B cell (primary cell): ENCODE measurements at regions not wholly inside any gene's neighbourhood (a gene's known extent, or its start where the extent isn't known, plus 50 kb on each side); places are given as distances from the start of the nearest gene placed in this dataset.

Experiments used
- ATAC-seq: fragments of 200-7000 bp; cut with Tn5 transposase; one replicate; pipeline ENCODE4 v1.10.0; 2021; ENCODE audit warnings: low read depth, mild to moderate bottlenecking, moderate number of reproducible peaks, moderate library complexity
- CTCF ChIA-PET: fragments of 350-600 bp; sonication (Branson Sonifier 250); formaldehyde crosslinking; loops from one replicate; lab custom pipeline; 2021; ENCODE audit warnings: antibody characterized with exemption, inconsistent platforms; lab: Charles Lee
- POLR2A ChIA-PET: fragments of 350-600 bp; sonication (Branson Sonifier 250); formaldehyde crosslinking; loops from one replicate; lab custom pipeline; 2021; ENCODE audit warnings: antibody characterized with exemption; lab: Charles Lee
- DNase-seq: peaks from one replicate; pipeline ENCODE4 v3.0.0; 2013
- H2AFZ ChIP-seq: 2 replicates; pipeline ENCODE4 v1.6.1; 2012; ENCODE audit warnings: mild to moderate bottlenecking, low read depth, low read length; ENCODE audit not compliant: insufficient read depth, poor library complexity, severe bottlenecking
- H3K27ac ChIP-seq, 2 donors: 1 replicate in 1 of 2; 2 replicates in 1 of 2; pipeline ENCODE4 v1.5.1; 2012 to 2013; ENCODE audit warnings: low read length in 2 of 2, mild to moderate bottlenecking in 2 of 2, moderate library complexity in 1 of 2
- H3K27me3 ChIP-seq, 4 experiments: fragments of 200-600 bp in 1 of 4; sonication (generic) in 1 of 4; replicated peaks in 1 of 4; 1 replicate in 2 of 4; 2 replicates in 2 of 4; pipeline versions ENCODE4 v1.6.1 to v1.7.0; 2013 to 2016; ENCODE audit warnings: low read length in 3 of 4, mild to moderate bottlenecking in 2 of 4, mixed read lengths in 1 of 4, moderate library complexity in 1 of 4; ENCODE audit not compliant: insufficient read depth in 4 of 4, control insufficient read depth in 3 of 4; ENCODE audit errors: control extremely low read depth in 1 of 4
- H3K36me3 ChIP-seq, 2 experiments: replicated peaks in 1 of 2; 1 replicate in 1 of 2; 2 replicates in 1 of 2; pipeline versions ENCODE4 v1.6.1 to v1.7.1; 2013; ENCODE audit warnings: low read length in 1 of 2; ENCODE audit not compliant: insufficient read depth in 2 of 2, control insufficient read depth in 1 of 2; ENCODE audit errors: control extremely low read depth in 1 of 2, extremely low read depth in 1 of 2
- H3K4me1 ChIP-seq, 2 donors: fragments of 200-600 bp in 1 of 2; sonication (generic) in 1 of 2; 1 replicate in 1 of 2; 2 replicates in 1 of 2; pipeline versions ENCODE4 v1.5.1 to v1.6.1; 2013 to 2017; ENCODE audit warnings: low read length in 2 of 2; ENCODE audit not compliant: control insufficient read depth in 2 of 2, insufficient read depth in 2 of 2
- H3K4me2 ChIP-seq: replicated peaks from 2 replicates; pipeline ENCODE3; 2012; ENCODE audit warnings: mild to moderate bottlenecking, low read depth, low read length; ENCODE audit not compliant: poor library complexity, severe bottlenecking
- H3K4me3 ChIP-seq, 5 experiments: fragments of 200-600 bp in 1 of 5; sonication (generic) in 1 of 5; 1 replicate in 3 of 5; 2 replicates in 2 of 5; pipeline versions ENCODE4 v1.5.1 to v1.7.0; 2011 to 2016; ENCODE audit warnings: low read length in 4 of 5, mild to moderate bottlenecking in 4 of 5, low read depth in 2 of 5, control low read depth in 1 of 5, moderate library complexity in 1 of 5; ENCODE audit not compliant: insufficient read depth in 1 of 5; ENCODE audit errors: control extremely low read depth in 1 of 5, extremely low read depth in 1 of 5
- H3K79me2 ChIP-seq: fragments of 200-600 bp; sonication (generic); one replicate; pipeline ENCODE4 v1.6.0; 2016; ENCODE audit warnings: low read length; ENCODE audit not compliant: control insufficient read depth, insufficient read depth
- H3K9ac ChIP-seq: fragments of 200-600 bp; sonication (generic); 2 replicates; pipeline ENCODE4 v1.6.1; 2017; ENCODE audit warnings: mild to moderate bottlenecking, low read length, moderate library complexity
- H3K9me3 ChIP-seq, 3 donors: one replicate each; pipeline versions ENCODE4 v1.6.1 to v1.7.1; 2013; ENCODE audit warnings: low read length in 2 of 3; ENCODE audit not compliant: control insufficient read depth in 2 of 3, insufficient read depth in 1 of 3; ENCODE audit errors: control extremely low read depth in 1 of 3
- H4K20me1 ChIP-seq: 2 replicates; pipeline ENCODE4 v1.6.0; 2012; ENCODE audit warnings: mild to moderate bottlenecking, low read length; ENCODE audit not compliant: insufficient read depth, control insufficient read depth, poor library complexity, severe bottlenecking
- H3K27ac Mint-ChIP-seq: one replicate; pipeline ENCODE4 v1.8.0; 2021; ENCODE audit warnings: mixed read lengths
- H3K27me3 Mint-ChIP-seq: one replicate; pipeline ENCODE4 v1.8.0; 2021; ENCODE audit warnings: mixed read lengths
- H3K4me1 Mint-ChIP-seq: one replicate; pipeline ENCODE4 v1.8.0; 2021; ENCODE audit warnings: mixed read lengths
- H3K4me3 Mint-ChIP-seq: one replicate; pipeline ENCODE4 v1.8.0; 2021; ENCODE audit warnings: mixed read lengths
- H3K9me3 Mint-ChIP-seq: one replicate; pipeline ENCODE4 v1.8.0; 2022; ENCODE audit warnings: mixed read lengths; ENCODE audit not compliant: insufficient read depth
- EZH2 ChIP-seq: IDR thresholded peaks from 2 replicates; pipeline ENCODE4 v1.6.1; 2012; ENCODE audit warnings: borderline replicate concordance, low read depth, mild to moderate bottlenecking, moderate library complexity, low read length; ENCODE audit not compliant: insufficient read depth, poor library complexity, severe bottlenecking
- WGBS: methylation state at CpG from one replicate; pipeline ENCODE4 v1.1.5; 2013; ENCODE audit warnings: missing lambda C conversion rate; ENCODE audit not compliant: insufficient coverage; 5-methylcytosine and 5-hydroxymethylcytosine counted together
- intact Hi-C: fragments of 100-400 bp; cut with micrococcal nuclease; formaldehyde crosslinking; loops from one replicate; pipeline ENCODE4 v1.10.0; 2022
- TF ChIP-seq, protein P1 (sequence below): fragments of 200-600 bp; IDR thresholded peaks from one replicate; pipeline ENCODE4 v1.8.0; 2022; ENCODE audit warnings: antibody characterized with exemption, mild to moderate bottlenecking

DNA sequence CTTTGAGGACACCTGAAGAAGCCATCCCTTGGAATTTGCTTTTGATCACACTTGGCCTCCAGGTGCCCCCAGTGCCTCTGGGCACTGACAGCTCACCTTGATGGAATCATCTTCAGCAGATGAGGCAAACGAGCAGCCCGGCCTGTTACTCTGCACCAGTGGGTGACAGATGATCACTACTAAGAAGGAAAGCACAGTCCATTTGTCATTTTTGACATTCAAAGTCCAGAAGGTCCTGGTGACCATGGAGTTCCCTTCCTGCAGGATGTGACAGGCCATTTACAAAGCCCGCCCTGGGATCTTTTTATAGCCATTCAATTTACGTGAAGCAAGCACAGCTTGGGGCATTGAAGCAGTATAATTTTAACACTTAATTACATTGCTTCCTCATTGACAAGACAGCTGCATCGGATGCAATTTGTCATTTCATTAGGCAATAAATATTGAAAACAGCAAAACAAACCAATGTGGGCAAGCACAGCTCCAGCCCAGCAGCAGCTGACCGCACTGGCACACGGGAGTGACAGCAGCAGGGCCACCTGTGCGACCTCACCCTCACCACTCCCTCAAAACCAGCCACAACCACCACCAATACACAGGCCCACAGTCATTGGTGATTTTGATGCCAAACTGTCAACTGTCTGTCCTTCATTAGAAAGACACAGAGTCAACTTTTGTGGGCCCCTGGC is 76.0 kb upstream of the SLC66A3 start:
- intact Hi-C loops: no loop called here
- Histone ChIP-seq H3K4me1 (no peaks in the 10 kb centered on the region), H3K27ac (no peak overlapping the region), H3K79me2 (no peaks in the 10 kb centered on the region), H3K9me3 (peaks cover 0 to 6% (median 0%) of the 10 kb centered on the region in 3 donors), H3K4me2 (no peak overlapping the region), H3K9ac (no peak overlapping the region), H3K27me3 (peaks cover 0 to 6% (median 0%) of the 10 kb centered on the region in 4 experiments), H2AFZ (no peak overlapping the region), H3K4me3 (no peak overlapping the region), H4K20me1 (no peaks in the 10 kb centered on the region), H3K36me3 (no peaks in the 10 kb centered on the region)
- TF ChIP-seq, protein P1, sequence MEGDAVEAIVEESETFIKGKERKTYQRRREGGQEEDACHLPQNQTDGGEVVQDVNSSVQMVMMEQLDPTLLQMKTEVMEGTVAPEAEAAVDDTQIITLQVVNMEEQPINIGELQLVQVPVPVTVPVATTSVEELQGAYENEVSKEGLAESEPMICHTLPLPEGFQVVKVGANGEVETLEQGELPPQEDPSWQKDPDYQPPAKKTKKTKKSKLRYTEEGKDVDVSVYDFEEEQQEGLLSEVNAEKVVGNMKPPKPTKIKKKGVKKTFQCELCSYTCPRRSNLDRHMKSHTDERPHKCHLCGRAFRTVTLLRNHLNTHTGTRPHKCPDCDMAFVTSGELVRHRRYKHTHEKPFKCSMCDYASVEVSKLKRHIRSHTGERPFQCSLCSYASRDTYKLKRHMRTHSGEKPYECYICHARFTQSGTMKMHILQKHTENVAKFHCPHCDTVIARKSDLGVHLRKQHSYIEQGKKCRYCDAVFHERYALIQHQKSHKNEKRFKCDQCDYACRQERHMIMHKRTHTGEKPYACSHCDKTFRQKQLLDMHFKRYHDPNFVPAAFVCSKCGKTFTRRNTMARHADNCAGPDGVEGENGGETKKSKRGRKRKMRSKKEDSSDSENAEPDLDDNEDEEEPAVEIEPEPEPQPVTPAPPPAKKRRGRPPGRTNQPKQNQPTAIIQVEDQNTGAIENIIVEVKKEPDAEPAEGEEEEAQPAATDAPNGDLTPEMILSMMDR: no peak
- H3K4me3 Mint-ChIP-seq: no peak overlapping the region
- H3K27me3 Mint-ChIP-seq: peaks cover 18% of the 10 kb centered on the region
- no peaks in the 10 kb centered on the region for H3K4me1 Mint-ChIP-seq
- no peak overlapping the region for H3K27ac Mint-ChIP-seq
- ChIA-PET CTCF (no interaction called here), POLR2A (no interaction called here)
- H3K9me3 Mint-ChIP-seq: no peaks in the 10 kb centered on the region
- WGBS: 85% methylated on average over 6 of the region's 8 CpGs
- DNase-seq (no peak), ATAC-seq (no peak)

DNA sequence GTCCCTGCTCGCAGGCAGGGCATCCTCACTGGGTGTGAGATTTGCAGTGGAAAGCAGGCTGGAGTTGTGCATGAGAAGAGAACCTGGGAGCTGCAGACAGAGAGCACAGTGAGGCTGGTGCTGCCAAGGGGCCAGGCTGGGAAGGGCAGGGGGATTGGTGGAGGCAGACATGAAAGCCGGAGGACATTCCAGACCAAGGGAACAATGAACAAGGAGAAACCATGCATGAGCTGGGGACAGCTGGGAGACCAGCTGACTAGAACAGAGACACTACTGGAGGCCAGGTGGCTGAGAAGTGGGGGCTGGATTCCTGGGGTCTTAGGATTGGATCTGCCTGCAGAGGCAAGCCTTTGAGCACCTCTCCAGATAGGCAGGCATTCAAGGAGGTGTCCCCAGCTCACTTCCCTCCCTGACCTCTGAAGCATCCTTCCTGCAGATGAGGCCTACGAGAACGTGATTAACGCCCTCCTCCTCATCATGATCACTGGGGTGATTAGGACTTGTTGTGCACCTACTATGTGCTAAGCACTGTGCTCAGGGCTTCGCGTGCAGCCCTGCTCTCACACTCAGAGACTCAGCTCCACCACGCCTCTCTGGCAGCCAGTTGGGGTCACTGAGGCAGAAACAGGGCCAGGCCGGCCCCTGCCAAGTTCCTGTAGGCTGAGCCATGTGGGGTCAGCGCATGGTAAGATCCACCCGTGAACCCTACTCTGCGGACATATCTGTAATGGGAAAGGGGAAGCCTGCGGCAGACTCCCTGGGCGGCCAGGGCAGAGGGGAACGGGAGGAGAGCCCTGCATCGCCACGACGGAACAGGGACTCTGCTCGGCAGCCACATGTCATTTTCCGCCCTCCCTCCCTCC is 74.8 kb upstream of the SLC66A3 start:
- ATAC-seq (no peak), DNase-seq (no peak)
- Histone ChIP-seq H4K20me1 (no peaks in the 10 kb centered on the region), H3K4me1 (no peaks in the 10 kb centered on the region), H3K27ac (no peak overlapping the region), H3K79me2 (no peaks in the 10 kb centered on the region), H3K27me3 (peaks cover 0 to 6% (median 0%) of the 10 kb centered on the region in 4 experiments), H3K36me3 (no peaks in the 10 kb centered on the region), H3K4me3 (no peak overlapping the region), H3K4me2 (no peak overlapping the region), H3K9ac (no peak overlapping the region), H2AFZ (no peak overlapping the region), H3K9me3 (peaks cover 0 to 6% (median 0%) of the 10 kb centered on the region in 3 donors)
- Mint-ChIP-seq H3K4me3 (no peak overlapping the region), H3K27ac (no peak overlapping the region), H3K4me1 (no peaks in the 10 kb centered on the region), H3K27me3 (peaks cover 18% of the 10 kb centered on the region), H3K9me3 (no peaks in the 10 kb centered on the region)
- 88% methylated on average over 12 of the region's 20 CpGs for WGBS
- intact Hi-C loops: no loop called here
- ChIA-PET CTCF (no interaction called here), POLR2A (no interaction called here)
- TF ChIP-seq, protein P1: no peak
- no peak for TF ChIP-seq EZH2
